Astrocyte of the spinal cord (primary cell): ENCODE measurements at regions not wholly inside any gene's neighbourhood (a gene's known extent, or its start where the extent isn't known, plus 50 kb on each side); places are given as distances from the start of the nearest gene placed in this dataset.
A peak's percentile ranks its signal among the peaks of the same experiment; 100 is the strongest.

Experiments used
- DNase-seq: peaks from one replicate; pipeline ENCODE4 v3.0.0; 2011; ENCODE audit warnings: low read depth, low spot score
- H3K4me3 ChIP-seq: 2 replicates; pipeline ENCODE4 v1.5.1; 2011; ENCODE audit warnings: low read depth, mild to moderate bottlenecking, low read length, moderate library complexity
- CTCF ChIP-seq: IDR thresholded peaks from 2 replicates; pipeline ENCODE4 v1.5.1; 2012; ENCODE audit warnings: low read depth, mild to moderate bottlenecking, low read length, inconsistent platforms
- in situ Hi-C: cut with HindIII; loops from 2 replicates; pipeline ENCODE4 v1.10.0; 2017; ENCODE audit warnings: low sequenced_read_pairs

DNA sequence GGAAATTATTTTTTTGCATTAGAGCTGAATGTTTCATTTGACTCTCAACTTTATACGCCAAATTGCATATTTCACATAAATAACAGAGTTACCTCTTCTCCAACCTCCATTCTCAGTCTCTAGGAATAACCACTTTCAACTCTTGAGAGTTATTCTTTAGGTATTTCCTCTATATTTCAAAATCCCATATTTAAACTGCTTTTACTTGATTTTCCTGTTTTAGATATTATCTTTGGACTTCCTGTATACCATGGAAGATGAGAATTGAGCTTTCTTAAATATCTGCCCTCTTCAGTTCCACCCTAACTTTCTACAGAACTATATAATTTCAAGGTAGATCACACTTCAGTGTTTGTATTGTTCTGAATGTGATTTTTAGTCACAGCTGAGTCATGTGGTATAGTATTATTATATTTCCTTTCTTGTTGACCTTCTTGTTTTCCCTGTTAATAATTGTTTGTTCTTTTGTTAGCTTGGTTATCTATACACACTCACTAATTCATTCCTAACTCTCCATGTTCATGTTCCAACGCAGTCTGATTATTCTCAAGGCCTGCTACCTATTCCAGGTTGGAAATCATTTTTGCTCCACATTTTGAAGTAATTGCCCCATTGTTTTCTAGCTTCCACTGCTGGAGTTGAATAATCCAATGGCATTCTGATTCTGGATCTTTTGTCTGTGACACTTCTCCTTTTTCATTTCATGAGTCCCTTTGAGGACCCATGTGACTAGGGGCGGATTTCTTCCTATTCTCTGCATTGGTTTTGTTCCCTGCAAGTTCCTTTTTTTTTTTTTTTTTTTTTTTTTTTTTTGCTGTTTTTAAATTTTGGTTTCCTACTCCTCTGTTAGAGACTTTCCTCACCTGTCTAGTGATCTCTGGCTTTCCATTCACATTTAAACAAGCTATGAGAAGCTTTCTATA is 156.8 kb upstream of the RBMS1 start:
- DNase-seq, result no peak
- H3K4me3 ChIP-seq, result no peak overlapping the region
- no peak for TF ChIP-seq CTCF
- in situ Hi-C loops, result no loop called here

GRCh38 chr2:160651416-160652200 is 158.0 kb upstream of the RBMS1 start:
- DNase-seq, result peak; percentile 13
- no peak for TF ChIP-seq CTCF
- H3K4me3 ChIP-seq, result no peak overlapping the region
- in situ Hi-C loops, result no loop called here

DNA sequence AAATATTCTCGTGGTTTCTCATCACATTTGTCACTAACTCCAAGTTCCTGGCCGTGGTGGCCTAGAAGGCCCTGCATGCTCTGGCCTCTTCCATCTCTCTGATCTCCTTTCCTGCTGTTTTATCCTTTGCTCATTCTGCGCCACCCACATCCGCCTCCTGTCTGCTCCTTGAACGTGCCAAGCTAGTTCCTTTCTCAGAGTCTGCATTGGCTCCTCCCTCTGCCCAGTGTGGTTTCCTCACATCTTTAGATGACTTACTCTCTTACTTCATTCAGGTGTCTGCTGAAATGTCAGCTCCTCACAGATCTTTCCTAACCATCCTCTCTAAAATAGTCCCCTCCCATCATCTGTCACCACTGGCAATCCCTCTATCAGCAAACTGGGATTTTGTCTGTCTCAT is 158.6 kb upstream of the RBMS1 start:
- no peak overlapping the region for H3K4me3 ChIP-seq
- TF ChIP-seq CTCF, result no peak
- in situ Hi-C loops, result no loop called here
- DNase-seq, result no peak

DNA sequence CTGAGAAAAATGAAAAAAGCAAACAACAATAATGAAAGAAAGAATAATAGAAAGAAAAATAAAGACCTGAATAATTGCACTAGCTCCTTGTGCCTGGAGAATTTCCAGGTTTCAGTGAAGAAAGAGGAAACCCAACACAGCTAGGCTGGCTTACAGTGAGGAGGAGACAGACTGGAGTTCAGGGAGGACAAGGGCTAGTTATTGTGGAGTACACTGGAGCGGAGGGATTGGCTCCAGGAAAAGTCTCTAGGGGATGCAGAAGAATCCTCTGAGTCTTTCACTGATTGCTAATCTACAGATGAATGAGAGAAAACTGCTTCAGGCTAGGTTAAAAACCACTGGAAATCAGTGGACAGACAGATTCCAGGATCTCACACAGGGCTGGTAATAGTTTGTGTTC is 163.6 kb upstream of the RBMS1 start:
- no peak for TF ChIP-seq CTCF
- DNase-seq, result peak; percentile 49
- no peak overlapping the region for H3K4me3 ChIP-seq
- in situ Hi-C loops, result no loop called here

- in situ Hi-C loops, result no loop called here
Observed at GRCh38 chr2:160658851-160659250, 165.2 kb upstream of the RBMS1 start.

More at GRCh38 chr2:160658851-160659250, 165.2 kb upstream of the RBMS1 start:
- no peak for TF ChIP-seq CTCF
- H3K4me3 ChIP-seq, result no peak overlapping the region
- DNase-seq, result no peak
